H1 (cell line): ENCODE measurements at regions not wholly inside any gene's neighbourhood (a gene's known extent, or its start where the extent isn't known, plus 50 kb on each side); places are given as distances from the start of the nearest gene placed in this dataset.

Experiments used
- CTCF ChIA-PET: fragments of 300-600 bp; sonication (Branson Sonifier 250); formaldehyde crosslinking; loops from one replicate; lab custom pipeline; 2021; ENCODE audit not compliant: partially characterized antibody; lab: Charles Lee
- POLR2A ChIA-PET: fragments of 300-600 bp; sonication (Branson Sonifier 250); formaldehyde crosslinking; loops from one replicate; lab custom pipeline; 2021; ENCODE audit warnings: inconsistent platforms; ENCODE audit not compliant: partially characterized antibody; lab: Charles Lee
- DNase-seq, 2 experiments: peaks; one replicate each; pipeline versions ENCODE4 v3.0.0 to v3.0.0-alpha.2; 2010 to 2022; ENCODE audit warnings: low spot score in 2 of 2, low read depth in 1 of 2, mixed read lengths in 1 of 2
- FAIRE-seq: peaks from 2 replicates; lab custom pipeline; 2011; peaks lifted over from hg19 to GRCh38; lab: Jason Lieb, UNC
- H2AFZ ChIP-seq: 2 replicates; pipeline ENCODE4 v1.8.1; 2012; ENCODE audit warnings: low read length, inconsistent platforms
- H2AK5ac ChIP-seq: 2 replicates; pipeline ENCODE4 v1.6.1; 2013; ENCODE audit warnings: low read depth, low read length
- H2BK120ac ChIP-seq: replicated peaks from 2 replicates; pipeline ENCODE3; 2013; ENCODE audit warnings: low read depth, low read length, inconsistent platforms
- H2BK12ac ChIP-seq: 2 replicates; pipeline ENCODE4 v1.6.1; 2013; ENCODE audit warnings: low read depth, low read length
- H2BK15ac ChIP-seq: 2 replicates; pipeline ENCODE4 v1.6.1; 2013; ENCODE audit warnings: low read length
- H2BK20ac ChIP-seq: 2 replicates; pipeline ENCODE4 v1.6.1; 2013; ENCODE audit warnings: low read length
- H2BK5ac ChIP-seq: 2 replicates; pipeline ENCODE4 v1.6.1; 2013; ENCODE audit warnings: low read depth, low read length
- H3K14ac ChIP-seq: 2 replicates; pipeline ENCODE4 v1.6.1; 2013; ENCODE audit warnings: inconsistent platforms; ENCODE audit not compliant: insufficient read length
- H3K18ac ChIP-seq: 2 replicates; pipeline ENCODE4 v1.6.1; 2013; ENCODE audit warnings: low read length; ENCODE audit errors: extremely low read depth
- H3K23ac ChIP-seq: 2 replicates; pipeline ENCODE4 v1.6.1; 2013; ENCODE audit warnings: inconsistent platforms; ENCODE audit not compliant: insufficient read length
- H3K23me2 ChIP-seq: 2 replicates; pipeline ENCODE4 v1.6.1; 2013; ENCODE audit warnings: low read depth, low read length
- H3K27ac ChIP-seq: 2 replicates; pipeline ENCODE4 v1.6.1; 2011; ENCODE audit warnings: low read depth, low read length, inconsistent platforms
- H3K27me3 ChIP-seq, 4 experiments: replicated peaks in 1 of 4; 1 replicate in 1 of 4; 2 replicates in 3 of 4; pipeline versions ENCODE4 v1.6.1 to v1.8.1; 2011 to 2013; ENCODE audit warnings: low read length in 3 of 4, mild to moderate bottlenecking in 3 of 4, inconsistent platforms in 2 of 4, mixed read lengths in 2 of 4, moderate library complexity in 1 of 4; ENCODE audit not compliant: control insufficient read depth in 3 of 4, insufficient read depth in 3 of 4; ENCODE audit errors: extremely low read depth in 1 of 4
- H3K36me3 ChIP-seq, 4 experiments: 2 replicates each; pipeline versions ENCODE4 v1.6.1 to v1.8.1; 2011 to 2013; ENCODE audit warnings: mild to moderate bottlenecking in 4 of 4, low read length in 3 of 4, moderate library complexity in 2 of 4, control low read depth in 1 of 4, inconsistent platforms in 1 of 4; ENCODE audit not compliant: insufficient read depth in 4 of 4, control insufficient read depth in 2 of 4
- H3K4ac ChIP-seq: replicated peaks from 2 replicates; pipeline ENCODE3; 2013; ENCODE audit warnings: low read length, low read depth, mixed read lengths, inconsistent platforms; ENCODE audit not compliant: insufficient read length
- H3K4me1 ChIP-seq, 4 experiments: replicated peaks in 1 of 4; 1 replicate in 1 of 4; 2 replicates in 3 of 4; pipeline versions ENCODE4 v1.6.1 to v1.8.1; 2011 to 2013; ENCODE audit warnings: low read length in 3 of 4, inconsistent platforms in 2 of 4, mixed read lengths in 1 of 4; ENCODE audit not compliant: insufficient read depth in 4 of 4, control insufficient read depth in 3 of 4
- H3K4me2 ChIP-seq, 2 experiments: 2 replicates each; pipeline versions ENCODE4 v1.6.1 to v1.8.1; 2011 to 2013; ENCODE audit warnings: low read depth in 2 of 2, low read length in 2 of 2, control low read depth in 1 of 2, inconsistent platforms in 1 of 2, mild to moderate bottlenecking in 1 of 2; ENCODE audit not compliant: insufficient read depth in 1 of 2
- H3K4me3 ChIP-seq, 4 experiments: fragments of 200-600, 300-600 bp in 1 of 4; sonication (generic), shearing (Covaris generic), sonication (Bioruptor Twin) in 1 of 4; 2 replicates each; pipeline versions ENCODE4 v1.5.1 to v1.8.1; 2011 to 2016; ENCODE audit warnings: low read length in 4 of 4, low read depth in 3 of 4, control low read depth in 2 of 4, inconsistent platforms in 2 of 4, mild to moderate bottlenecking in 2 of 4, mixed read lengths in 1 of 4, moderate library complexity in 1 of 4; ENCODE audit not compliant: insufficient read depth in 2 of 4; ENCODE audit errors: extremely low read depth in 1 of 4
- H3K56ac ChIP-seq: replicated peaks from 2 replicates; pipeline ENCODE3; 2013; ENCODE audit warnings: low read depth, mild to moderate bottlenecking, mixed read lengths, low read length, inconsistent platforms; ENCODE audit not compliant: insufficient read length
- H3K79me1 ChIP-seq: 2 replicates; pipeline ENCODE4 v1.6.1; 2013; ENCODE audit warnings: low read depth, low read length, control low read depth
- H3K79me2 ChIP-seq, 2 experiments: 2 replicates each; pipeline versions ENCODE4 v1.6.1 to v1.8.1; 2012 to 2013; ENCODE audit warnings: low read length in 2 of 2, mild to moderate bottlenecking in 2 of 2, inconsistent platforms in 1 of 2; ENCODE audit not compliant: insufficient read depth in 2 of 2, control insufficient read depth in 1 of 2
- H3K9ac ChIP-seq, 4 experiments: replicated peaks in 1 of 4; 1 replicate in 1 of 4; 2 replicates in 3 of 4; pipeline versions ENCODE4 v1.6.1 to v1.8.1; 2011 to 2013; ENCODE audit warnings: low read depth in 3 of 4, low read length in 3 of 4, control low read depth in 2 of 4, mild to moderate bottlenecking in 2 of 4, moderate library complexity in 2 of 4, inconsistent platforms in 1 of 4; ENCODE audit errors: extremely low read depth in 1 of 4
- H3K9me3 ChIP-seq, 2 experiments: 2 replicates each; pipeline versions ENCODE4 v1.6.1 to v1.8.1; 2012 to 2013; ENCODE audit warnings: mild to moderate bottlenecking in 2 of 2, moderate library complexity in 2 of 2, control low read depth in 1 of 2, inconsistent platforms in 1 of 2, low read depth in 1 of 2, low read length in 1 of 2, mixed read lengths in 1 of 2; ENCODE audit not compliant: insufficient read depth in 2 of 2
- H4K20me1 ChIP-seq, 2 experiments: replicated peaks in 1 of 2; 2 replicates each; pipeline versions ENCODE3 to v1.8.1; 2011 to 2013; ENCODE audit warnings: inconsistent platforms in 2 of 2, low read length in 2 of 2, mild to moderate bottlenecking in 1 of 2; ENCODE audit not compliant: insufficient read depth in 2 of 2, control insufficient read depth in 1 of 2
- H4K5ac ChIP-seq: 2 replicates; pipeline ENCODE4 v1.6.1; 2013; ENCODE audit warnings: low read length, low read depth, mixed read lengths, inconsistent platforms; ENCODE audit not compliant: insufficient read length
- H4K8ac ChIP-seq: 2 replicates; pipeline ENCODE4 v1.8.0; 2013; ENCODE audit warnings: mild to moderate bottlenecking, moderate library complexity, low read length, inconsistent platforms; ENCODE audit not compliant: insufficient read depth; ENCODE audit errors: extremely low read depth
- H4K91ac ChIP-seq: replicated peaks from 2 replicates; pipeline ENCODE3; 2013; ENCODE audit warnings: low read length, mixed read lengths, inconsistent platforms; ENCODE audit not compliant: insufficient read length
- ATF2 ChIP-seq: IDR thresholded peaks from 2 replicates; pipeline ENCODE4 v1.6.1; 2012; ENCODE audit warnings: low read length, inconsistent platforms
- BCL11A ChIP-seq, 2 experiments: IDR thresholded peaks; one replicate each; pipeline ENCODE4 v1.6.1; 2011; ENCODE audit warnings: low read depth in 2 of 2, low read length in 2 of 2, mild to moderate bottlenecking in 2 of 2
- CBX8 ChIP-seq: fragments of 300-800, 300-1000 bp; sonication (generic); IDR thresholded peaks from 2 replicates; pipeline ENCODE4 v1.7.1; 2016; ENCODE audit warnings: low read depth, low read length, borderline replicate concordance
- GTF2F1 ChIP-seq: IDR thresholded peaks from 2 replicates; pipeline ENCODE4 v1.6.1; 2012; ENCODE audit warnings: low read depth, low read length, improper control_type of control experiment, borderline replicate concordance
- SIN3A ChIP-seq, 2 experiments: IDR thresholded peaks in 1 of 2; conservative IDR thresholded peaks in 1 of 2; 2 replicates each; pipeline ENCODE4 v1.6.1; 2011 to 2012; ENCODE audit warnings: low read length in 2 of 2, improper control_type of control experiment in 1 of 2, low read depth in 1 of 2, mild to moderate bottlenecking in 1 of 2
- TAF7 ChIP-seq: optimal IDR thresholded peaks from 2 replicates; pipeline ENCODE3; 2011; ENCODE audit warnings: low read depth, mild to moderate bottlenecking, inconsistent platforms, low read length, moderate library complexity, borderline replicate concordance
- WGBS, 2 experiments: shearing (Covaris generic) in 1 of 2; methylation state at CpG; one replicate each; pipeline versions ENCODE4 v1.1.6 to v1.1.7; 2013 to 2015; ENCODE audit warnings: low lambda C conversion rate in 2 of 2, mixed read lengths in 2 of 2, inconsistent platforms in 1 of 2, low coverage in 1 of 2, missing lambda C conversion rate in 1 of 2; ENCODE audit not compliant: insufficient replicate concordance in 2 of 2, insufficient coverage in 1 of 2, insufficient read length in 1 of 2; ENCODE audit errors: extremely low coverage in 1 of 2, missing lambda C conversion rate in 1 of 2; 5-methylcytosine and 5-hydroxymethylcytosine counted together

DNA sequence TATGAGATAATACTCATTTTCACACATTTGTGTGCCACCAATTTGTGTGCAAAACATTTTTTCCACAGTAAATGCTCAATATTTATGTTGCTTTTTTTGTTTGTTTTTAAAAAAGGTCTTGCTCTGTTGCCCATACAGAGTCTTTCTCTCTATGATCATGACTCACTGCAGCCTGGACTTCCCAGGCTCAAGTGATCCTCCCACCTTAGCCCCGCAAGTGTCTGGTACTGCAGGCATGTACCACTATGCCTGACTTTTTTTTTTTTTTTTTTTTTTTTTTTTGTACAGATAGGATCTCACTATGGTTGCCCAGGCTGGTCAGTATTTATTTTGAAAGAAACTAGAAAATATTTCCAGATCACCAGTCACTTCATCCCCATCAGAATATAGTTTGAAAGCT, 297.8 kb upstream of the GYPC start:
- Histone ChIP-seq H2BK15ac (no peak overlapping the region), H3K79me2 (no peaks in the 10 kb centered on the region; a peak in 1 of 4 replicates), H3K4ac (no peak overlapping the region), H3K79me1 (no peaks in the 10 kb centered on the region), H3K56ac (no peak overlapping the region), H3K9ac (no peak overlapping the region), H3K23ac (no peak overlapping the region), H4K5ac (no peak overlapping the region), H3K4me1 (no peaks in the 10 kb centered on the region), H4K20me1 (no peaks in the 10 kb centered on the region), H3K4me3 (no peak overlapping the region), H4K8ac (no peak overlapping the region), H2BK12ac (no peak overlapping the region), H4K91ac (no peak overlapping the region), H3K18ac (no peak overlapping the region), H3K14ac (no peak overlapping the region), H3K4me2 (no peak overlapping the region), H3K27ac (no peak overlapping the region), H2AK5ac (no peak overlapping the region), H3K9me3 (no peaks in the 10 kb centered on the region), H3K23me2 (no peaks in the 10 kb centered on the region), H3K27me3 (no peaks in the 10 kb centered on the region), H3K36me3 (no peaks in the 10 kb centered on the region), H2BK120ac (no peak overlapping the region), H2AFZ (no peak overlapping the region), H2BK20ac (no peak overlapping the region), H2BK5ac (no peak overlapping the region)
- POLR2A ChIA-PET, result no interaction called here
- CTCF ChIA-PET, result interaction anchor here (1.2 to 3.0 kb wide), 7 partner anchors 10 to 419 kb away, joined by 3 to 22 read pairs (median 9); no protein-coding TSS in a partner anchor
- TF ChIP-seq ATF2 (no peak), BCL11A (IDR thresholded peaks at IDR 0.05; ENCODE audit: low read depth in 2 of 2, low read length in 2 of 2) (no peak), SIN3A (conservative IDR thresholded peaks at IDR 0.05 in 1 of 2, IDR thresholded peaks at IDR 0.05 in 1 of 2; ENCODE audit: low read depth in 1 of 2, low read length in 2 of 2) (no peak), CBX8 (no peak), GTF2F1 (no peak), TAF7 (no peak)
- WGBS, 2 experiments, result 89% methylated on average over 1 of the region's 1 CpG; no CpG with 5 or more reads in 1 of the 2 experiments
- no peak for DNase-seq
- FAIRE-seq, result no peak
